AG04449 (cell line): ENCODE measurements at regions not wholly inside any gene's neighbourhood (a gene's known extent, or its start where the extent isn't known, plus 50 kb on each side); places are given as distances from the start of the nearest gene placed in this dataset.

Source experiments
- CTCF ChIA-PET: fragments of 350-600 bp; formaldehyde crosslinking; extraction: SDS; loops from one replicate; lab custom pipeline; 2021; ENCODE audit warnings: antibody characterized with exemption; lab: Yijun Ruan, JAX
- POLR2A ChIA-PET: fragments of 400-600, 350-600 bp; formaldehyde crosslinking; extraction: SDS; loops from one replicate; lab custom pipeline; 2020; ENCODE audit warnings: antibody characterized with exemption, inconsistent platforms; lab: Yijun Ruan, JAX
- DNase-seq: peaks from one replicate; pipeline ENCODE4 v3.0.0-alpha.2; 2010; ENCODE audit warnings: low read depth, low spot score
- H3K4me3 ChIP-seq: 2 replicates; pipeline ENCODE4 v1.5.1; 2011; ENCODE audit warnings: low read depth, mild to moderate bottlenecking, control low read depth, low read length
- TF ChIP-seq, protein P1 (sequence below): IDR thresholded peaks from one replicate; pipeline ENCODE4 v1.5.1; 2011; ENCODE audit warnings: mild to moderate bottlenecking, moderate library complexity, low read length, control low read depth, inconsistent platforms; ENCODE audit not compliant: insufficient read depth; ENCODE audit errors: missing control alignments

GRCh38 chr20:22513574-22513973, 70.8 kb downstream of the FOXA2 start:
- DNase-seq = no peak
- POLR2A ChIA-PET = no interaction called here
- TF ChIP-seq, protein P1, sequence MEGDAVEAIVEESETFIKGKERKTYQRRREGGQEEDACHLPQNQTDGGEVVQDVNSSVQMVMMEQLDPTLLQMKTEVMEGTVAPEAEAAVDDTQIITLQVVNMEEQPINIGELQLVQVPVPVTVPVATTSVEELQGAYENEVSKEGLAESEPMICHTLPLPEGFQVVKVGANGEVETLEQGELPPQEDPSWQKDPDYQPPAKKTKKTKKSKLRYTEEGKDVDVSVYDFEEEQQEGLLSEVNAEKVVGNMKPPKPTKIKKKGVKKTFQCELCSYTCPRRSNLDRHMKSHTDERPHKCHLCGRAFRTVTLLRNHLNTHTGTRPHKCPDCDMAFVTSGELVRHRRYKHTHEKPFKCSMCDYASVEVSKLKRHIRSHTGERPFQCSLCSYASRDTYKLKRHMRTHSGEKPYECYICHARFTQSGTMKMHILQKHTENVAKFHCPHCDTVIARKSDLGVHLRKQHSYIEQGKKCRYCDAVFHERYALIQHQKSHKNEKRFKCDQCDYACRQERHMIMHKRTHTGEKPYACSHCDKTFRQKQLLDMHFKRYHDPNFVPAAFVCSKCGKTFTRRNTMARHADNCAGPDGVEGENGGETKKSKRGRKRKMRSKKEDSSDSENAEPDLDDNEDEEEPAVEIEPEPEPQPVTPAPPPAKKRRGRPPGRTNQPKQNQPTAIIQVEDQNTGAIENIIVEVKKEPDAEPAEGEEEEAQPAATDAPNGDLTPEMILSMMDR = no peak
- CTCF ChIA-PET = no interaction called here
- no peak overlapping the region for H3K4me3 ChIP-seq

GRCh38 chr20:22512911-22513489, 71.4 kb downstream of the FOXA2 start:
- no peak overlapping the region for H3K4me3 ChIP-seq
- TF ChIP-seq, protein P1 = no peak
- DNase-seq = no peak
- CTCF ChIA-PET = no interaction called here
- POLR2A ChIA-PET = no interaction called here

DNA sequence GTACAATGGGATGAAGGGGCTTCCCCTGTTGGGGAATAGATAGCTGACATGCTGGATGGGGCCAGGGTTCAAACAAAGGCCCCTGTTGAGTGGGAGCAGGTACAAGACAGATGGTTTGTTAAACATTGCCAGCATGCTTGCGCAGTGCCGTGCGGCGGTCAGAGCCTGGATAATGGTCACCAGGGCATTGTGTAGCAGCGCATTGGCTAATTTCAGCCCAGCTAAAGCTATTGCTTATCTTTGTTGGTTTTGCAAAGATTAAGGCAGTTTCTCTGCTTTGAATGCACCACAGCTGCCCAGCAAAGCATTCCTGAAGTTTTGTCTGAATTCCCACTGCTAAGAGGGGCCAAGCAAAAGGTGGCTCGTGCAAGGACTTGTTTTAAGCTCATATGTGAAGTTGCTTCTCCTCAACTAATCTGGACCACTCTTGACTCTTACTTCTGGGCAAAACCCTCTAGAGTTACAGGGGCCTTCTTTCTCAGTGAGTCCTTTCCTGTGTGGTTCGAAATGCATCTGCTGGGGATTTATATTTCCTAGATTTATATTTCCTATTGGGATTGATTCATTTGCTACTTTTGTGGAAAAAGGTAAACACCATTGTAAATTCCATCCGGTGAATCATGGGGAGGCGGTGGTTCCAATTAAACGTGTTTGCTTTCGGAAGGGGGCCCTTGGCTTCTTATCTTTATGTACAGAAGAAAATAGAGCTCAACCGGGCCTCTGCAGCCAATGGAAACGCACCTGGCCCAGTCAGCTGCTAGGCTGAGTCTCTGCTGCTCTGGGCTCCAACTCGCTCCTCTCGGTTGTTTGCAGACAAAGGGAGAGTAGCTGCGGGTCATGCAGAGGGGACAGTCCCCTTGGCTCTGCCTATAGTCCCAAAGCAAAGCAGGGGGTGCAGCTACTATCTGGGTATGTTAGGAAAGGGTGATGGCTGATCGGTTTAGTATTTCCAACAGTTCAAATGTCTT, 72.1 kb downstream of the FOXA2 start:
- no peak overlapping the region for H3K4me3 ChIP-seq
- ChIA-PET CTCF (no interaction called here), POLR2A (no interaction called here)
- no peak for DNase-seq
- TF ChIP-seq, protein P1 = no peak

DNA sequence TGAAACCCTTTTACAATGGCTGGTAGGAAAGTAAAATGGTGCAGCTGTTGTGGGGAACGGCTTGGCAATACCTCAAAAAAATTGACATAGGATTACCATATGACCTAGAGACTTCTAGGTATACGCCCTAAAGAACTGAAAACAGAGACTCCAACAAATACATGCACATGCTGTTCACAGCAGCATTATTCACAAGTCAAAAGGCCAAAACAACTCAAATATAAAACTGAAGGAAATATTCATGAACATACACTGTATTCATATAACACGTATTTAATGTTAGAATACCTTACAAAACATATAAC, 74.6 kb downstream of the FOXA2 start:
- no peak for DNase-seq
- POLR2A ChIA-PET = no interaction called here
- H3K4me3 ChIP-seq = no peak overlapping the region
- CTCF ChIA-PET = no interaction called here
- TF ChIP-seq, protein P1 = no peak

- CTCF ChIA-PET = no interaction called here
- TF ChIP-seq, protein P1 = no peak
- H3K4me3 ChIP-seq = no peak overlapping the region
- DNase-seq = no peak
- POLR2A ChIA-PET = no interaction called here
Observed at GRCh38 chr20:22509090-22509842, 75.1 kb downstream of the FOXA2 start.

DNA sequence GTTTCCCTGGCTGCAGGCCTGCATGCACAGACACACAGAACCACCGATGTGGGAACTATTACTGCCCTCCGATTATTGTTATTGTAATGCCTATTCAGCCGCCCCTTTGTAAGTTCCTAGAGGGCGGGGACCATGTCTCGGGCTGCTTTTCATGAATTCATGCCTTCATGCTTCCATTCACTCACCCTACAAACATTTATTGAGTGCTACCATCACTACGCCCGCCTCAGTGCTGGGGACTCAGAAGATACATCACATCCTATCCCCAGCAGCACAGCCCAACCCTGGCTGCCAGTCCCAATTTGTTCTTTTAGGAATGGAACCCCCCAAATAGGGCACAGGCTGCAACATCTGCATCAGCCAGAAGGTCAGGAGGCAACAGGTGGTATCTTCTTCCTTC, 75.9 kb downstream of the FOXA2 start:
- POLR2A ChIA-PET = no interaction called here
- no peak overlapping the region for H3K4me3 ChIP-seq
- TF ChIP-seq, protein P1 = no peak
- CTCF ChIA-PET = no interaction called here
- no peak for DNase-seq
